Stomach (tissue), 4 donors: ENCODE measurements at regions not wholly inside any gene's neighbourhood (a gene's known extent, or its start where the extent isn't known, plus 50 kb on each side); places are given as distances from the start of the nearest gene placed in this dataset.

ENCODE experiments used
- CTCF ChIP-seq, 7 experiments: fragments of 450-650 bp in 4 of 7; fragments of 200-600 bp in 3 of 7; sonication (generic) in 3 of 7; IDR thresholded peaks; one replicate each; pipeline ENCODE4 v1.5.1; 2016 to 2019; ENCODE audit warnings: antibody characterized with exemption in 7 of 7, control low read depth in 2 of 7, mild to moderate bottlenecking in 1 of 7
- POLR2A ChIP-seq, 4 donors: fragments of 450-650 bp; IDR thresholded peaks; one replicate each; pipeline ENCODE4 v1.6.1; 2016; ENCODE audit warnings: antibody characterized with exemption in 4 of 4, control low read depth in 2 of 4, mild to moderate bottlenecking in 1 of 4, moderate library complexity in 1 of 4
- POLR2AphosphoS5 ChIP-seq, 3 donors: sonication (generic); formaldehyde crosslinking; IDR thresholded peaks; one replicate each; pipeline ENCODE4 v1.6.1; 2016; ENCODE audit warnings: antibody characterized with exemption in 3 of 3

- no peak for TF ChIP-seq CTCF (IDR thresholded peaks at IDR 0.05)
- TF ChIP-seq POLR2AphosphoS5 (IDR thresholded peaks at IDR 0.05): no peak
- TF ChIP-seq POLR2A (IDR thresholded peaks at IDR 0.05): no peak
Observed at GRCh38 chr12:131493068-131493826, 217.6 kb upstream of the SFSWAP start.
